Left ventricle myocardium inferior (tissue), 1 donor: ENCODE measurements at regions not wholly inside any gene's neighbourhood (a gene's known extent, or its start where the extent isn't known, plus 50 kb on each side); places are given as distances from the start of the nearest gene placed in this dataset.

ENCODE experiments used
- DNase-seq: peaks from one replicate; pipeline ENCODE4 v3.0.0-alpha.2; 2020
- H3K27ac ChIP-seq: fragments of 200-600 bp; replicated peaks from 2 replicates; pipeline ENCODE4 v1.8.0; 2021
- H3K27me3 ChIP-seq: fragments of 200-600 bp; 2 replicates; pipeline ENCODE4 v1.8.0; 2021; ENCODE audit warnings: low read depth
- H3K36me3 ChIP-seq: fragments of 200-600 bp; 2 replicates; pipeline ENCODE4 v1.8.0; 2021
- H3K4me1 ChIP-seq: fragments of 200-600 bp; 2 replicates; pipeline ENCODE4 v1.8.0; 2021
- H3K4me3 ChIP-seq: fragments of 200-600 bp; 2 replicates; pipeline ENCODE4 v1.8.0; 2021; ENCODE audit warnings: mild to moderate bottlenecking, moderate library complexity
- H3K9me3 ChIP-seq: fragments of 200-600 bp; replicated peaks from 2 replicates; pipeline ENCODE4 v1.8.0; 2021
- intact Hi-C: fragments of 100-400 bp; cut with micrococcal nuclease; formaldehyde crosslinking; loops from one replicate; pipeline ENCODE4 v1.11.0; 2022
- TF ChIP-seq, protein P1 (sequence below): fragments of 200-600 bp; IDR thresholded peaks from 2 replicates; pipeline ENCODE4 v1.8.0; 2021; ENCODE audit warnings: antibody characterized with exemption, mild to moderate bottlenecking, borderline replicate concordance
- donor health status: DM: no; HTN: yes; CAD: no; lungs with severe emphysema.

- no peaks in the 10 kb centered on the region for H3K36me3 ChIP-seq
- no peak overlapping the region for H3K27ac ChIP-seq
- H3K4me3 ChIP-seq, result no peak overlapping the region
- TF ChIP-seq, protein P1, sequence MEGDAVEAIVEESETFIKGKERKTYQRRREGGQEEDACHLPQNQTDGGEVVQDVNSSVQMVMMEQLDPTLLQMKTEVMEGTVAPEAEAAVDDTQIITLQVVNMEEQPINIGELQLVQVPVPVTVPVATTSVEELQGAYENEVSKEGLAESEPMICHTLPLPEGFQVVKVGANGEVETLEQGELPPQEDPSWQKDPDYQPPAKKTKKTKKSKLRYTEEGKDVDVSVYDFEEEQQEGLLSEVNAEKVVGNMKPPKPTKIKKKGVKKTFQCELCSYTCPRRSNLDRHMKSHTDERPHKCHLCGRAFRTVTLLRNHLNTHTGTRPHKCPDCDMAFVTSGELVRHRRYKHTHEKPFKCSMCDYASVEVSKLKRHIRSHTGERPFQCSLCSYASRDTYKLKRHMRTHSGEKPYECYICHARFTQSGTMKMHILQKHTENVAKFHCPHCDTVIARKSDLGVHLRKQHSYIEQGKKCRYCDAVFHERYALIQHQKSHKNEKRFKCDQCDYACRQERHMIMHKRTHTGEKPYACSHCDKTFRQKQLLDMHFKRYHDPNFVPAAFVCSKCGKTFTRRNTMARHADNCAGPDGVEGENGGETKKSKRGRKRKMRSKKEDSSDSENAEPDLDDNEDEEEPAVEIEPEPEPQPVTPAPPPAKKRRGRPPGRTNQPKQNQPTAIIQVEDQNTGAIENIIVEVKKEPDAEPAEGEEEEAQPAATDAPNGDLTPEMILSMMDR, result no peak
- intact Hi-C loops, result no loop called here
- H3K4me1 ChIP-seq, result no peaks in the 10 kb centered on the region
- no peaks in the 10 kb centered on the region for H3K27me3 ChIP-seq
- no peaks in the 10 kb centered on the region for H3K9me3 ChIP-seq
- no peak for DNase-seq
Observed at GRCh38 chr6:147037881-147038280, 166.3 kb upstream of the STXBP5 start.

DNA sequence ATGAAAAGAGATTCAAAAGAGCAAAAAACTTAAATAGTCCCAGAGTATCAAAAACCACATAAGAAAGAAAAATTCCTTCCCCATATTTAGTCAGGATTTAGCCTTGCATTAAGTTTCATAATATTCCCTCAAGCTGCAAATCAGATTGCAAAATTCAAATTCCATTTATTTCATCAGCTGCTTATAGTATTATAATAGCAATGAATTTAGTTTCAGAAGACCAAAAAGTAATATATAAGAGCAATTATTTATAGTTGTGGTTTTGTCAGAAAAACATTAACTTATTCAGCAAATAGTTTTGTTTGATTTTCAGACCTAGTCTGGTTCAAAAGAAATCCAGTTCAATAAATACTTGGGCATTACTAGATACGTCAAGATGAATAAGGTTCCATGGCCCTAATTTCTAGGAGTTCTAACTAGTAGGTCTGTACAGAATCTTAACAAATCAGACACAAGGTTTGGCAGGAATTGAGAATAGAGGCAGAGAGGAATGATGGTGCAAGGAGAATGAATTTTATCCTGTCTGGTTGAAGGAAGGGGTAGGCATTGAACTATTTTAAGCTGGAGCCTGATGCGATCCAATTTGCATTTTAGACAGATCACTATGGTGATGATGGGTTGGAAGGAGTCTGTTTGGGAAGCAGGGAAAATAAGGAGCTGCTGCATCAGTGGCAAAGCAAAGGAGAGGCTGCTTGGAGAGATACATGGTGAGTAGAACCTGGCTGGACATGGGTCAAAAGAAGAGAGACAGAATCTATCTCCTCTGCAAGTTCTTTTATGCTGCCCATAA, 163.9 kb upstream of the STXBP5 start:
- H3K4me3 ChIP-seq, result no peak overlapping the region
- no peaks in the 10 kb centered on the region for H3K36me3 ChIP-seq
- no peaks in the 10 kb centered on the region for H3K27me3 ChIP-seq
- H3K4me1 ChIP-seq, result no peaks in the 10 kb centered on the region
- H3K27ac ChIP-seq, result no peak overlapping the region
- DNase-seq, result no peak
- peaks cover 14% of the 10 kb centered on the region for H3K9me3 ChIP-seq
- intact Hi-C loops, result no loop called here
- TF ChIP-seq, protein P1, result no peak

DNA sequence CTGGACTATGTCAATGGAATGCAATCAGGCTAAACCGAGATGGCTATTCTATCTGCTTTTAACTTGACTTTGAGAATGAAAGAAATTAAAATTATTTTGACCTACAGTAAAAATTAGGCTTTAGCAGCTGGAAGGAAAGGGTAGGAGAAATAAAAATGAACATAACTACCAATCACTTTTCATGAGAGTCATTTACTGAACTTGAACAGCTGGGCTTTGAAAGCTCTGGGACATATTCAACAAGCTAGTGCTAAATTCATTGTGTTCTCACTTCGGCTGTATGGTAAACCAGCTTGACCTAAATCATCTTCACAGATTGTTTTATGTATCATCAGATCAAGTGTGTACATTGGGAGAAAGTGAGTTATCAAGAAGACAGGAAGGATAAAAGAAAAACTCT, 161.5 kb upstream of the STXBP5 start:
- TF ChIP-seq, protein P1, result no peak
- H3K27me3 ChIP-seq, result no peaks in the 10 kb centered on the region

DNA sequence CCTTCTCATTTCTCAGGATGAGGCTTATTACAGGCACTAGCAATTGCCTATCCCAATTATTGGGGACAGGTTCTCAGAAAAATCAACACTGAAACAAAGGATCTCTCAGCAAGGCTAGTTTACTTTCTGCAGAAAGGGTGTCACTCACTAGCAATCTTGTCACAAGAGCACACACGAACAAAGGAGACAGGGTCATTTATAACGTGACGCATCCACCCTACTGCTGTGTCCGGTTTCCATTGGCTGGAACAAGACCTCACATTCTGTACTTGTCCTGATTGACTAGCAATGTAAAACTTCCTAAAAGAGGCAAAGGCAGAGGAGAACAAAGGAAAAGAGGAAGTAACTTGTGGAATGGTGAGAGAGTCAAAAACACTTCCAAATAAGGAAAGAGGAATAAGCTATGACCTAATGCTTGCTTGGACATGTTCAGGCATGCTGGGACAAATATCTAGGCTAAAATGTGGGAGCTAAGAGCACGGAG, 160.2 kb upstream of the STXBP5 start:
- Histone ChIP-seq H3K4me1 (no peaks in the 10 kb centered on the region), H3K4me3 (no peak overlapping the region), H3K9me3 (peaks cover 14% of the 10 kb centered on the region), H3K36me3 (no peaks in the 10 kb centered on the region), H3K27me3 (no peaks in the 10 kb centered on the region), H3K27ac (no peak overlapping the region)
- TF ChIP-seq, protein P1, result no peak
- intact Hi-C loops, result no loop called here
- no peak for DNase-seq

More for the DNA sequence above, 161.5 kb upstream of the STXBP5 start:
- Histone ChIP-seq H3K9me3 (peaks cover 14% of the 10 kb centered on the region), H3K27ac (no peak overlapping the region), H3K4me1 (no peaks in the 10 kb centered on the region), H3K4me3 (no peak overlapping the region), H3K36me3 (no peaks in the 10 kb centered on the region)
- intact Hi-C loops, result no loop called here
- DNase-seq, result no peak

DNA sequence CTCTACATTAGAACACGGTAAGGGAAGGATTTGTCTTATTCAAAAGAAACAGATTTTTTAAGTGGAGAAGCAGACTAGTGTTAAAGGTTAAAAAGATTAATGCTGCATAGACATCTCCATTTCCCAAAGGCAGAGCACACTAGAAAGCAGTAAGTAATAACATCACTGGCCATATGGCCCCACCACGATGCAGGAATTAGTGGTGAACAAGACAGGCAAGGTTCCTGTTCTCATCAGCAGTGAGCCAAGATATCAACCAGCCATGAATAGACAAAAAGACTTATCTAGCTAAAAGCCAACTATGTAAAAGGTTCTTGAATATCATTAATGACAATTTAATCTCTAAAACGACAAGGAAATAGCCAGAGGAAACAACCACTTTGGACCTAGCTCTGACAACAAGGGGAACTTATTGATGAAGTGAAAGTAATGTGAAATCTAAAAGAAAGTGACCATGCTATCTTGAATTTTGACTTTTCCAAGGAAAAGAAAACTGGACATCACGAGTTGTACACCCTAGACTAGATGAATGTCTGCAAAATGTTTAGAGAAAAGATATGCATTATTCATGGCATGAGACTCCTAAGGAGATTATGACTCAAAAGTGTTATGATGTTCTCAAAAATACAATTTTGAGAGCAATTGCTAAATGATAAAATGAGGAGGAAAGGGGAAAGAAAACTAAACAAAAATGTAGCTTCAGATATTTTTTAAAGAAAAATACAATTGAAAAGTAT, 157.9 kb upstream of the STXBP5 start:
- H3K9me3 ChIP-seq, result peaks cover 14% of the 10 kb centered on the region
- intact Hi-C loops, result no loop called here
- TF ChIP-seq, protein P1, result no peak

More for the DNA sequence above, 157.9 kb upstream of the STXBP5 start:
- Histone ChIP-seq H3K27me3 (no peaks in the 10 kb centered on the region), H3K4me3 (no peak overlapping the region), H3K4me1 (no peaks in the 10 kb centered on the region), H3K36me3 (no peaks in the 10 kb centered on the region), H3K27ac (no peak overlapping the region)
- DNase-seq, result no peak
